HG03432 (cell line): ENCODE measurements at regions not wholly inside any gene's neighbourhood (a gene's known extent, or its start where the extent isn't known, plus 50 kb on each side); places are given as distances from the start of the nearest gene placed in this dataset.

ENCODE experiments used
- ATAC-seq: cut with Tn5 transposase; IDR thresholded peaks from one replicate; pipeline ENCODE4 v1.9.1; 2021; ENCODE audit warnings: mild to moderate bottlenecking, moderate library complexity; ENCODE audit not compliant: unreplicated experiment

DNA sequence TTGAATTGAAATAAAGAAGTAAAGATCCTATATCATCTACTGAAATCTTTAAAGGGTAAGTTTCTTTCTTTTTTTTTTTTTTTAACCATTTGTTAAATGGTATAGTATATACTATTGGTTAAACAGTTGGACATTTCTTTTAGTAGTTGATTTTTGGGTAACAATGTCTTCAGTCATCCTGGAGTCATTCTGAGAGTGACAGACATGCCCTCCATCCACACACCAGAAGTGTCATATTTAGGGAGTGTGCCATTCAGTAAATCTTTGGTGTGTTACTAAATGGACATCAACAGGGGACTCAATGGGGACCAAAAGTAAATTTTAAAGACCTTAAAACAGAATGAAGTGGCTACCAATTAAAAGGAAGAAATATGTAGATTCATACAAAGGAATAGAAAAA lies 50.8 kb upstream of the SLC39A10 start:
- no peak for ATAC-seq

DNA sequence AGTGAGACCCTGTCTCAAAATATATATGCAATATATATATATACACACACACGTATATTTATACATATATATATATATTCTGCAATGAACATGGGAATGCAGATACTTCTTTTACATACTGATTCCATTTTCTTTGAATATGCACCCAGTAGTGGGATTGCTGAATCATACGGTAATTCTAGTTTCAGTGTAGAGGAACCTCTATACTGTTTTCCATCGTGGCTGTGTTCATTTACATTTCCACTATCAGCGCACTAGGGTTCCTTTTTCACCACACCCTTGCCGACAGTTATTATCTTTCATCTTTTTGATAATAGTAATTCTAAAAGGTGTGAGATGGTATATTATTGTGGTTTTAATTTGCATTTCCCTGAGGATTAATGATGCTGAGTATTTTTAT lies 52.3 kb upstream of the SLC39A10 start:
- no peak for ATAC-seq

DNA sequence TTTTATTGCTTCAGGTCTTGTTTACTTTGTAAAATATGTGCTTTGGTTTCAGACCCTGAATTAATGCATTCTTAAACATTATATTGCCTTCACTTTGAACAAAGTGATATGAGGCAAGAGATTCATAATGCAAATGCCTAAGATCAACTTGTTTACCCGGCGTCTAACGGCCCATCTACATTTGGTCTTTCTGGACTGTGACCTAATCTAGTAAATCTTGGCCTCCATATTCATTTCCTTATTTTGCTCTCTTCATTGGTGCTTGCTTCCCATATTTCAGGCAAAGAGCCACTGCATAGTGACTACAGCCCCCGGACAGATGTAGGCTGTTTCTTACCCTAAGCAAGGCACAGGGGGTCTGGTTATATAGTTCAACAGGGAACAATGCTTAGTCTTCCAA lies 53.0 kb upstream of the SLC39A10 start:
- ATAC-seq, result no peak

DNA sequence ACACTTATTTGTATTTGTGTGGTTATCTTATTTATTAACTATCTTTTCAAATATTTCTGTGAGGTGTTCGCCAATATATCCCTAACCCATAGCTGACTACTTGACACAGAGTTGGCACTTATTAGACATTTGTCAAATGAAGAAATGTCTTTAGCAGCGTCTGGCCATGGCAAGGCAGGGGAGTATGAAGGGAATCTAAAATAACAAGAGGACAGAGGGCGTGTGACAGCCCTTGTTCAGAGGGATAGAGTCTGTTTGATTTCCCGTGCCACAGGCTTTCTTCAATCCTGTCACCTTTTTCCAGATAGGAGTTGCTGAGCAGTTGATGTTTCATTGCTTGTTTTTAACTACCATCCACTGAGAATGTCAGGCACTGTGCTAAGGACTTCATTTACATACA lies 53.6 kb upstream of the SLC39A10 start:
- ATAC-seq, result no peak

DNA sequence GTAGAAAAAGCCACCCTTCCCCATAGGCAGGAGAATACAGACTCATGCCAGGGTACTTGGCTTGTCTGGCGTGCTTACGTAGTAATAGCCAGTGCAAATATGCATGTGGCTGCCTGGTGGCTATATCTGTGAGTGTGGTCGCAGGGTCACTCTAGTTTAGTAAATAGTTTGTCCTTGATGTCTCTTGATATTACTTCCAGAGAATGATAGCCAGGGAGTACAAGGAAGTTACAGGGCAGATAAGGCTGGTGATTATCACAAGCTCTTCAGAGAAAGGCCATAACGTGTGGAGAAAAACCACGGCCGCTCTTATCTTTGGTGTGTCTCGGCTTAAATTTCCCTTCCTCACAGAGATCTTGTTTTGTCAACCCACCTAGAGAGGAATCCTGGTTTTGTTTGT lies 54.3 kb upstream of the SLC39A10 start:
- ATAC-seq, result no peak

DNA sequence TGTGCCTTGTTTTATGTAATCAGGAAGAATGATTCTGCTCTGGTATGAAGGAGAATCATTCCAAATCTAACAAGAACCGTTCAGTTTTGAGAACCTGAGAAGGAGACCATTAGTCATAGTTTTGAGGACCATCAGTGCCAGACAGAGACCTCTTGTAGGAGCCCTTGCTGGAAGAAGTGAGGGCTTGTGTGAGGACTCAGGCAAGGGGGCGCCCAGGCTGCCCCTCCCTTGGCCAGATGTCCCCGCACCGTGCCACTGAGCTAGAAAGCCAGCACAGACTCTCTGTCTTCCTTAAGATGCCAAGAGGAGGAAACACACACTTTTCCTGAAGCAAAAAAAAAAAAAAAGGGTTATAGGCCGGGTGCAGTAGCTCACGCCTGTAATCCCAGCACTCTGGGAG lies 55.7 kb upstream of the SLC39A10 start:
- no peak for ATAC-seq

DNA sequence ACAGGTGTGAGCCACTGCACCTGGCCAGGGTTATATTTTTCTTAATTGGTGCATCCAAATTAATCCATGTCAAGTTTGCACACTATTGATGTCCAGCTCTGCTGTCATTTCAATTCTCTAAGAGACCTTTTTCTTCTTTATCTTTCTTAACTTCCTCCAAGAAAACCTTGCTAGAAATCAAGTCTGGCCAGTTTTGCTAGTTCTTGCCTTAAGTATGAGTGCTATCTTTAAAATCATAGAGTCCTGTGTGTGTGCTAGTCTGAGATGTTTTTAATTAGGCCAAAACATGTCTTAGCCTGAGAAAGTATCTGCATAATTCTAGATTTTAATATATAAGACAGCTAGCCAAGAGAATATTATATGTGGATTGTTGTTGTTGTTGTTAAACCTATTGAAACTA lies 56.2 kb upstream of the SLC39A10 start:
- no peak for ATAC-seq

DNA sequence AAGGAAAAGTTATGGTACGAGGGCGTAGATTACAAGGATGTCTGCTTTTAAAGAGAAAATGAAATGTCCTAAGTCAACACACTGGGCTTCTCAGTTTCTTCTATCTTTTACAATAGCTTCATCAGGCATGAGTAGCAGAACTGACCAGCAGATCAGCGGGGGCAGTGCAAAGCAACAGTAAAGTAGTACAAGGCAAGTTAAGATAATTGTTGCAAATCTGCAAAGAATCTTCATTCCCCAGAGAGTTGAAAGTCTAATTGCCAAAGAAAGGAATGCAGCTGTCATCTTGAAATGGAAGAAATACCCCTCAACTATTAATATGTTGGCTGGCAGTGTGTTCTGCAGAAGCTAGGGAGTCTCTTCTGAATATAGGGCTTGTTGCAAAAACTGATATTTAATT lies 60.2 kb upstream of the SLC39A10 start:
- ATAC-seq, result no peak

DNA sequence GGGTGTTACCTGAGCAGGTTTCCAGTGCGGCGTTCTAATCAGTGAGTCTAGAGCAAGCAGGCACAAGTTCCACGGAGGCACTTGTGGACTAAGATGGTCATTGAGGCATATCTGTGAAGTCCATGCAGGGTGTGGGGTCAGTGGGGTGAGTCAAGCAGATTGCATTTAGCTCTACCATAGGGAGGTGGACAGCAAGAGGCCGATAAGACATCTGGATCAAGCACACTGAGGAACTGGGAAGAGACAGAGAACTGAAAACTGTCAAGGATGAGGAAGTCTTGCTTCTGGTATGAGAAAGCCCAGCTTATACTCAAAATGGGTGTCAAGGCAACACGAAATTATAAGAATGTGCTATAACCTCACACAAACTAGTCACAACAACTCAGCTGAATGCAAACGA lies 61.2 kb upstream of the SLC39A10 start:
- no peak for ATAC-seq

DNA sequence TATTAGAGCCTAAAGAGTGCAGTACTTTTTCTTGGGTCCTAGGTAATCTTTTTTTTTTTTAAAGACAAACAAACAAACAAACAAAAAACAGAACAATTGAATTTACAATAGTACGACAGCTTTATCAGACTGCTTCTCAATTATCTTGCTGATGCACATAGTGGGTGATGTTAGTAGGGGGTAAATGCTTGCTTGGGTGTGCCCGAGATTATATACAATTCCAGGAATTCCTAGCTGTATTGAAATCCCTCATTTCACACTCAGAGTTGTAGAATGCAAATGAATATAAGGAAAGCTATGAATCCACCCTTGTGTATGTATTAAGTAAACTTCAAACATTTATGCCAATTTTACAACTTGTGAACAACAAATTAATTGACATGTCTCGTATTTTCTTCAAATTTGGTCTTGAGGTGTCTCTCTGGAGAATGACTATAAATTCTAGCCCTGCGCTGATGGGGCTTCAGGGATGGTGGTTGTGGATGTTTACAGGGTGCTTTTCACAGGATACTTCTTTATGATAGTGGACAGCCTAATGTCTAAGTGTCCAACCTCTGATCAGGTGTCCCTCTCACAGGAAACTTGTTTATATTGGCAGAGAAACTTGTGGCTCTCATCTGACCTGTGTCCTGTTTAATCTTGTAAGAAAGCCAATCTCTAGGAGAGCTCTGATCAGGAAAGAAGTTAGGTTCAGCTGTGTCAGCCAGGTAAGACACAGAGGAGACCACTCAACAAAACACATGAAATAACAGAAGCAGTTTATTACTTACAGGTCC lies 61.9 kb upstream of the SLC39A10 start:
- ATAC-seq, result no peak

DNA sequence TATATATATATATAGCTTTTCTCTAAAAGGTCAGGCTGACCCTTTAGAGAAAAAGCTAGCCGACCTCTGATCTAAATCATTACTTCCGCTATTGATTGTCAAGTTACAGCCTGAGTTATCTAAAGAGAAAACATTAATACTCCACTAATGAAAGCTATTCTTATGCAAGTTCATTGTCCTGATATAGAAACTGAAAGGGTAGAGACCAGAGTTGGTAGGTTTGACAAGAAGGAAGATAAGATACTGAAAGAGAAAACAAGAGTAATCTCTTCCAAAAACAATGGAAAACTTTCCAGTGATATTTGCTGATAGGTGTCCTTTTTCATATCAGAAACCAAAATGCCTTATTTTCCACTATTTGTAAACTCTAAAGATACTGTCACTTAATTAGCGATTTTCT lies 62.8 kb upstream of the SLC39A10 start:
- ATAC-seq, result no peak

DNA sequence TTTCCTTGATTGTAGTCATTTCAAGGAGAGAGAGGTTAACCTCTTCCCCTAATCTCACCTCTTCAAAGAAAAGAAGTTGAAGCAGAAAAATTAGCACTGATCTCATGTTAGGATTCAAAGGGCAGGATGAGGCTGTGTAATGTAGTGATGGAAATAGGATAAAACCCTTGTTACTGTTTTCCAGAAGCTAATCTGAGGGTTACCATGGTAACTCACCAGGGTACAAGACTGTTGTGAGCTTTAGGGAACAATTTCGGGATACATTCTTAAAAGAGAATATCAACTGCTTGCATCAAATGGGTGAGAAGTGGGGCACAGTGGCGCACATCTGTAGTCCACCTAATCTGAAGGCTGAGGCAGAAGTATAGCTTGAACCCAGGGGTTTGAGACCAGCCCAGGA lies 64.9 kb upstream of the SLC39A10 start:
- no peak for ATAC-seq

DNA sequence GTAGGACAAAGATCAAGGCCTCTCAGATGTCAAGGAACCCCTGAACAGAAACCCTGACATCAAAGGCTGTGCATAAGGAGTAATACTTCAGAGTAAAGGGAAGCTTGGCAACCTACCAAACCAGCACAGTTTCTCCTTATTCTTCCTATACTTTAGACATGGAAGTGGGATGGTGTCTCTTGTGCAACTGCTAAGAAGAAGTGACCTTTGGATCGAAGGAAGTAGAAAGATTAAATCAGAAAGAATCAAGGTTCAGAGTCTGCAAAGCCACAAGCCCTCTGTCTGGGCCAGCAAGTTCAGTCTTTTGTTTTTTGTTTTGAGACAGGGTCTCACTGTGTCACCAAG lies 66.2 kb upstream of the SLC39A10 start:
- ATAC-seq, result no peak

DNA sequence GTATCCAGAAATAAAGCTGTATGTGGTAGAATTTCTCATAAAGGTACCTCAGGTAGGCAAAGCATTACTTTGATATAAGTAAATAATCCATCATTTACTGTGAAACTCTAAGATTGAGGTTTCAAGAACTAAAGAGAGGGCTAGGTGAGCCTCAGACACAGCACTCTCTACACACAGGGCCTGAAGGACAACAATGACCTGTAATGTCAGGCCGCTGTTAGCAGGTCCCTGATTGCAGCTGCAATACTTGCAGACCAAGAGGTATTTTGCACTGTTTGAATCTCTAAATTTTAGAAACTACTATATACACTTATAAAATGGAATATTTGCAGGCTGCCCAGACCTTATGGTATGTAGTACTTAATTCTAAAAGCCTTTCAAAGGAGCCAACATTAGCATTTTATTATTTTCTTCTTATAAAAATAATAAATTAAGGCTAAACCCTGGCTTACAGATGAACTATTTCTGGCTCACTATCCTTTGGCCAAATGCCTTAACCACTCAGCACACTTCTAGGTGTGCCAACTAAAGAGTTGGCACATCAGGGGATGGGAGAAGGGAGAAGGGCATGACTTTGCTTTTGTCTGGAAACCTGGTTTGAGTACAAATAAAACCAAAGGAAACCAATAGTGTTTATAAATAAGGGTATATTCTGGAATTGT lies 66.7 kb upstream of the SLC39A10 start:
- ATAC-seq, result no peak

DNA sequence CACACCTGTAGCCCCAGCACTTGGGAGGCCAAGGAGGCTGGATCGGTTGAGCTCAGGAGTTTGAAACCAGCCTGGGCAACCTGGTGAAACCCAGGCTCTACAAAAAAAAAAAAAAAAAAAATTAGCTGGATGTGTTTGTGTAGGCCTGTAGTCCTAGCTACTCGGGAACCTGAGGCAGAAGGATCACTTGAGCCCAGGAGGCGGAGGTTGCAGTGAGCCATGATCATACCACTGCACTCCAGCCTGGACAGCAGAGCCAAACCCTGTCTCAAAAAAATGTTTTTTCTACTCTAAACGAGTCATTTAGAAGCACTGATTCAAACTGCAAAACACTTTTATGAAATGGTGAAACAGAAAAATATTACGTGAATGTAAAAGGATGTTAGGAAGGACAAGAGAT lies 69.1 kb upstream of the SLC39A10 start:
- ATAC-seq, result no peak

DNA sequence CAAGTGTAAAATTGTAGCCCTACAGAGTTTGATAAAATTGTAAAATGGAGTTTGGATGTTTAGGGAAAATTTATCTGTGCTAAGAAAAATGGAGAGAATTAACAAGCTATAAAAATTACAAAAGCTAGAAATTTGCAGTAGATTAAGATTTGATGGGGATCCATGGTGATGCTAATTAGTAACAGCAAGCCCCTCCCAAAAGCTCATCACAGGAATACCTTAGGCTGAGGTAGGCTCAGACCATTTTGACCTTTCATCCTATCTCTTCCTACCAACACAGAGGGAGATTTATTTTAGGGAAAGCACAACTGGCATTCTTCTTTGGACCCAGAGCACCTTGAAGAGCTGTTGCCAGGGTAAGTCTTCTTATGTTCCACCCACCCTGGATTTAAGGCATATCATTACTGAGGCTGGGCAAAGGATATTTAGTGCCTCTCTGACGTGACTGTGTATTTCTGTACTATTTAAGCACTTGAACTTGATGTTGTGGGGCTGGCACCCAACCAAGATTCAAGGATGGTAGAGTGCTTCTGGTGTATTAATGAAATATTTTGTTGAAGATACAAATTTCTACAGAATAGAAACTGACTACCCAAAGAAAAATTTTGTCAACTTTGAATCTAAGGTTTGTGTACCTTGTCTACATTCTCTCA lies 70.8 kb upstream of the SLC39A10 start:
- ATAC-seq, result no peak

DNA sequence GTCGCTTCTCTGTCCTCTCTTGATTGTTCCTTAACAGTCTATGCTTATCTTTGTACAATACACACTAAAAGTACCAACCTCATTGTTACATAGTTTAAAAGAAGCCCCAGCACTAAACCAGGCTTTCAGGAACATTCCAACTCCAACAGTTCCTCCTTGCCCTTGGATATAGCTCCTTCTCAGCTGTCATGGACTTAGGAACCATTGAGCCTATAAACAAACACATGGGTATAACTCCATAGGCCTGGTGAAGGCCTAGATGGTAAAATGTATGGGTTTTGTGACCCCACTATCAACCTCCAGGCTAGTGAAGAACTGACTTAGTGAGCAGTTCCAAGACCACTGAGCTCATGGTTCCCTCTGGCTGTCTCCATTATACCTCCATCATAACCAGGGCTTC lies 74.8 kb upstream of the SLC39A10 start:
- ATAC-seq, result no peak

DNA sequence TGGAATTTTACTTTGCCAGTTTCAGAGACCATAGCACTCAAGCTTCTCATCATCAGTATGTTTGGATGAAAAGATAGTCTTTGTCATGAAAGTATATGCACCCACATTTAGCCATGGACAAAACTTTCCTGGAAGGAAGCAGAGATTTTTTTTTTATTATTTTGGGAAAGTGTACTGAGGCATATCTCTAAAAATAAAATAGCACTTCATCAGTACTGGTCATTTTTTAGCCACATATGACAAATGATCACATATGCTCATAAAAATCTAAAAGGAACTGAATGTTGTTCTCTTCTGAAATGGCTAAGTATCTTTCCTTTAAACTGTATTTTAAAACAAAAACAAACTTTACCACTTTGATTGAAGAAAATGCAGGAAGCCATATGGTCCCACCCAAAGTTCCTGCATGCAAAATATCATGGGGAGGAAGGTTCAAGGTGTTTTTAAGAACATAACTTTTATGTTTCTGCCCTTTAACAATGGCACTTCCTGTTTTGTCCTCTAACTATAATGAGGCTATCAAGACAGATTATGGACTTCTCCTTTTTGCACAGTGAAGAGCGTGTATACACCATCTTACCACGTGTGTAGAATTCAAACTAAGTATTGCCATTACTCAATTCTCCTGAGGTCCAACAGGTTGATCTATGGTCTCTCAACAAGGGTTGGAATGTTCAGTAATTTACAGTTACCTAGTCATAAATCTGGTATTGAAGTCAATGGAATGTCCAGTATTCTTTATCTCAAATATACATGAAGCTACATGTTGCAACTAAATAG lies 77.1 kb upstream of the SLC39A10 start:
- peak; percentile 42 for ATAC-seq

DNA sequence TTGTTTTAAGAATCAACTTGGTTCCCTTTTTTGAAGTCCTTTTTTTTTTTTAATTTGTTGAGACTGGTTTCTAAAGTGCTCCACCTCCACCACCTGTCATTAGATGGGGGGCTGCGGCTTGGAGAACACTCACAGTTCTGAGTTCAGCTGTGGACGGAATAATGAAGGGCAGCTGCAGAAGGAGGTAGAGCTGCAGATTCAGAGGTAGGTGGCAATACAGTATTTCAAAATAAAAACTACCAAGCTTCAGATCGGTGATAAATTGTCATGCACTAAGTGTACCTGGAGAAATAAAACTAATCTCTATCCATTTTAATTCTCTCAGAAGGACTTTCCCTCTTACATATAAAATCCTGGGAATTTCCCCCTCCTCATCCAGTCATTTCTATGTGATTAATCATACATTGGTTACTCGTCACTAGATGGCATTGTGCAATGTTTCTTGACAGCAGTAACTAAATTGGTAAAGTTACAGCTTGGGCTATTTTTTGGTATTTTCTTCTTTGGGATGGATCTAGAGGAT lies 81.1 kb upstream of the SLC39A10 start:
- peak; percentile 88 for ATAC-seq

DNA sequence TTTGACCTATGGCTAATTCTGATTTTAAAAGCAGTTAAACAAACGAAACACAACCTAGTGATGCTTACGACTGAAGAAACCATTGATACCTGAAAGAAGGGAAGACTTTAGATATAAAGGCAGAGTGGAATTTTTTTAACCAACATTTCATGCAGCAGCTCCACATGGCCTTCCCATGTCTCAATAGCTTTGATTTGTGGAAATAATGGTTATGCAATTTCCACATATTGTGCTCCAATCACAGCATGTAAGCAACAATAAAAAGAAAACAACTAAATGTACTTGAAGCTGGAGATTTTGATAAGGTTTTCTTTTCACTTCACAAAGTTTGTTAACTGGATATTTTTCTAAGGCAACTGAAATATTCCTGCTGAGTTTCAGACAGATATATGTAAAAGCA lies 82.0 kb upstream of the SLC39A10 start:
- no peak for ATAC-seq

DNA sequence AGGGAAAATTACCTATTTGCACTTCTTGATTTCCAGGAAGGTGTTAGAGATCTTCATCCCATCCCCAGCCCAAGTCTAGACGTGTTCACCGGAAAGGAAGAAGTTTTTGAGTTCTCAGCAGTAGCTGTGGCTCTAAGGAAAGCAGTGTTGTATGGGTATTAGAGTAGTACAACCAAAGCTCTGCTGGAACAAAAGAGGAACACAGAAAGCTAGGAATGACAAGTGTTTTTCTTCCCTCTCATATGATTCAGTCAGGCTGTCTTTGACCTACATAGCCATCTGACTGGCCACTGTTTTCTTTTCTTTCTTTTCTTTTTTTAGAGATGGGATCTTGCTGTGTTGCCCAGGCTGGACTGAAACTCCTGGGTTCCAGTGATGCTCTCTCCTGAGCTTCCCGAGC lies 82.7 kb upstream of the SLC39A10 start:
- no peak for ATAC-seq
